Stimulated activated CD4-positive, alpha-beta T cell treated with anti-CD3 and anti-CD28 coated beads, Interleukin-2, amount 100 ng/mL, for 24 hours (primary cell): ENCODE measurements at regions not wholly inside any gene's neighbourhood (a gene's known extent, or its start where the extent isn't known, plus 50 kb on each side); places are given as distances from the start of the nearest gene placed in this dataset.

ENCODE experiments used
- DNase-seq, 2 donors: peaks; one replicate each; pipeline ENCODE4 v3.0.0-alpha.2; 2020

- DNase-seq = no peak
These were observed 239.4 kb upstream of the FBXL7 start for GRCh38 chr5:15260356-15261268.

GRCh38 chr5:15256485-15256884, 243.5 kb upstream of the FBXL7 start:
- DNase-seq = no peak

- no peak for DNase-seq
These were observed 244.4 kb upstream of the FBXL7 start for GRCh38 chr5:15255576-15255975.

- DNase-seq = no peak
These were observed 245.4 kb upstream of the FBXL7 start for GRCh38 chr5:15254607-15255006.

GRCh38 chr5:15252331-15252730, 247.6 kb upstream of the FBXL7 start:
- DNase-seq = no peak

- DNase-seq = no peak
These were observed 250.8 kb upstream of the FBXL7 start for GRCh38 chr5:15249152-15249551.

- no peak for DNase-seq
These were observed 251.2 kb upstream of the FBXL7 start for GRCh38 chr5:15248731-15249130.

- DNase-seq = no peak
These were observed 254.1 kb upstream of the FBXL7 start for GRCh38 chr5:15245913-15246312.

GRCh38 chr5:15243301-15244020, 256.5 kb upstream of the FBXL7 start:
- no peak for DNase-seq

- no peak for DNase-seq
These were observed 258.7 kb upstream of the FBXL7 start for GRCh38 chr5:15241216-15241821.

- DNase-seq = no peak
These were observed 262.0 kb upstream of the FBXL7 start for GRCh38 chr5:15238006-15238405.

- DNase-seq = no peak
These were observed 263.0 kb upstream of the FBXL7 start for GRCh38 chr5:15236911-15237508.

- DNase-seq = no peak
These were observed 265.1 kb upstream of the FBXL7 start for GRCh38 chr5:15234911-15235310.

- DNase-seq = no peak
These were observed 265.6 kb upstream of the FBXL7 start for GRCh38 chr5:15234366-15234765.

- no peak for DNase-seq
These were observed 266.4 kb upstream of the FBXL7 start for GRCh38 chr5:15233566-15233965.

GRCh38 chr5:15222156-15222555, 277.8 kb upstream of the FBXL7 start:
- no peak for DNase-seq

- DNase-seq = no peak
These were observed 279.3 kb upstream of the FBXL7 start for GRCh38 chr5:15220642-15221173.

GRCh38 chr5:15215056-15215455, 284.9 kb upstream of the FBXL7 start:
- DNase-seq = no peak

- no peak for DNase-seq
These were observed 286.0 kb upstream of the FBXL7 start for GRCh38 chr5:15214010-15214409.

- DNase-seq = no peak
These were observed 290.8 kb upstream of the FBXL7 start for GRCh38 chr5:15209053-15209762.

- no peak for DNase-seq
These were observed 293.8 kb upstream of the FBXL7 start for GRCh38 chr5:15206133-15206532.

GRCh38 chr5:15203376-15203775, 296.6 kb upstream of the FBXL7 start:
- DNase-seq = no peak
